ENCODE measurements at regions not wholly inside any gene's neighbourhood (a gene's known extent, or its start where the extent isn't known, plus 50 kb on each side); places are given as distances from the start of the nearest gene placed in this dataset.
"Not testable (repeated sequence)": the region's sequence is repeated elsewhere in the genome, so short reads cannot be mapped to it uniquely, and the experiment has no call there.

DNA sequence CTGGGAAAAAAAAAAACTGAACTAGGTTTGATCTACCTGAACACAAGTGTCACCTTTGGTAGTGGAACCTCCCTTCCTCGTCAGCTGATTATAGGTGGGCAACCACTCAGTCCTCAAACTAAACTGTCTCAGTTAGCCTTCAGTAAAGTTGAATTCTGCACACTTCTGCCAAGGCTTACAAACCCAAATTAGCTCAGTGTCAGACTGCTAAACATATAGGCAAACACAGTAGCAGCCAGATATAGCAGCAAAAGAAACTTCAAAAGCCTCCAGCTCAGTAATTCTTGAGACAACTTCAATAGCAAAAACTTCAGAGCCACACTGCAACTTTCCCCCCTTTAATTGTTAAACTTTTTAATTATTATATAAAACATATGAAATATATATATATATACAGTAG, 956.9 kb downstream of the XPNPEP1 start:
- no peak overlapping the region for H3K4me3 ChIP-seq
- intact Hi-C loops (cut with DNase I; ENCODE audit: low total_unique reads), result no loop called here
- no peaks in the 10 kb centered on the region for H3K36me3 ChIP-seq (ENCODE audit: low read depth, missing control alignments)
- DNase-seq, result no peak
- H3K9me3 ChIP-seq, result no peaks in the 10 kb centered on the region
- H3K4me1 ChIP-seq, result no peaks in the 10 kb centered on the region
- no peak for TF ChIP-seq POLR2A (IDR thresholded peaks at IDR 0.05)
- TF ChIP-seq, protein P1, sequence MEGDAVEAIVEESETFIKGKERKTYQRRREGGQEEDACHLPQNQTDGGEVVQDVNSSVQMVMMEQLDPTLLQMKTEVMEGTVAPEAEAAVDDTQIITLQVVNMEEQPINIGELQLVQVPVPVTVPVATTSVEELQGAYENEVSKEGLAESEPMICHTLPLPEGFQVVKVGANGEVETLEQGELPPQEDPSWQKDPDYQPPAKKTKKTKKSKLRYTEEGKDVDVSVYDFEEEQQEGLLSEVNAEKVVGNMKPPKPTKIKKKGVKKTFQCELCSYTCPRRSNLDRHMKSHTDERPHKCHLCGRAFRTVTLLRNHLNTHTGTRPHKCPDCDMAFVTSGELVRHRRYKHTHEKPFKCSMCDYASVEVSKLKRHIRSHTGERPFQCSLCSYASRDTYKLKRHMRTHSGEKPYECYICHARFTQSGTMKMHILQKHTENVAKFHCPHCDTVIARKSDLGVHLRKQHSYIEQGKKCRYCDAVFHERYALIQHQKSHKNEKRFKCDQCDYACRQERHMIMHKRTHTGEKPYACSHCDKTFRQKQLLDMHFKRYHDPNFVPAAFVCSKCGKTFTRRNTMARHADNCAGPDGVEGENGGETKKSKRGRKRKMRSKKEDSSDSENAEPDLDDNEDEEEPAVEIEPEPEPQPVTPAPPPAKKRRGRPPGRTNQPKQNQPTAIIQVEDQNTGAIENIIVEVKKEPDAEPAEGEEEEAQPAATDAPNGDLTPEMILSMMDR (IDR thresholded peaks at IDR 0.05), result no peak
- H3K27me3 ChIP-seq, result no peaks in the 10 kb centered on the region
- H3K27ac ChIP-seq, result no peak overlapping the region
- 93 to 96% methylated on average over 1 of the region's 1 CpG for WGBS, 2 donors

DNA sequence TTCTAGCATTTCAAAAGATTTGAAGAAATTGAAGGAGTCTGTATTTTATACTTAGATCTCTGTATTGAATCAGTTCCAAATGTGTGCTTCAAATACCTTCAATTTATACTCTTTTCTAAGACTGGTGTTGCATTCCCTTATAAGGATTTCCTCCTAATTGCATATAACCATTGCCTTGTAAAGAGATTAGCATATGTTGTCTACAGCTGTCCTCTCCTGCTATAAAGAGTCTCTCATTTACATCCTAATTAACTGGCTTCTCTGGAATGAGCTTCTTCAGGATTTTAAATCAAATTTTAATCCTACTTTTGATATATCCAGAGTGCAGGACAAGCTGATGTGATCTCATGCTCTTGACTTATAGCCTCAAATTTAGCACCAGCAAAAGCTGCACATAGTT, 957.3 kb downstream of the XPNPEP1 start:
- DNase-seq, result no peak
- Histone ChIP-seq H3K4me1 (no peaks in the 10 kb centered on the region), H3K36me3 (ENCODE audit: low read depth, missing control alignments) (no peaks in the 10 kb centered on the region), H3K27ac (no peak overlapping the region), H3K9me3 (no peaks in the 10 kb centered on the region), H3K4me3 (no peak overlapping the region), H3K27me3 (no peaks in the 10 kb centered on the region)
- intact Hi-C loops (cut with DNase I; ENCODE audit: low total_unique reads), result no loop called here
- TF ChIP-seq, protein P1 (IDR thresholded peaks at IDR 0.05), result no peak
- no peak for TF ChIP-seq POLR2A (IDR thresholded peaks at IDR 0.05)

DNA sequence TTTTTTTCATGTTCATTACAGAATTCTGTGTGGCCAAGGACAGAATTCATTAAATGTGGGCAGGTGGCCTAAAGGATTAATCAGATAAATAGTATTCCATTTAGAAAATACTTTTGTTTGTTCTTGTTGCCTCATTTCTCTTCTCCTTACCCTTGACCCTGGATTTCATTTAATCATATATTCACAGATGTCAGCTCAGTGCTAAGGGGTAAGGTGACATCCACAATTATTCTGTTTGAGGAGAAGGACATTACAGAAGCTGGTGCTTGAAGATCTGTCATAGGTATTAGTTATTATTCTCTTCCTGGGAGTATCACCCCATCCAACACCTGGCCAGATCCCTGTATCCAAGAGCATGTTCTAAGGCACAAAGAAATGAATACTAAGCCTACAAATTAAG, 961.1 kb downstream of the XPNPEP1 start:
- Histone ChIP-seq H3K27ac (no peak overlapping the region), H3K9me3 (no peaks in the 10 kb centered on the region), H3K4me3 (no peak overlapping the region), H3K27me3 (no peaks in the 10 kb centered on the region), H3K36me3 (ENCODE audit: low read depth, missing control alignments) (no peaks in the 10 kb centered on the region), H3K4me1 (no peaks in the 10 kb centered on the region)
- DNase-seq, result no peak
- TF ChIP-seq, protein P1 (IDR thresholded peaks at IDR 0.05), result no peak
- TF ChIP-seq POLR2A (IDR thresholded peaks at IDR 0.05), result no peak
- intact Hi-C loops (cut with DNase I; ENCODE audit: low total_unique reads), result no loop called here

DNA sequence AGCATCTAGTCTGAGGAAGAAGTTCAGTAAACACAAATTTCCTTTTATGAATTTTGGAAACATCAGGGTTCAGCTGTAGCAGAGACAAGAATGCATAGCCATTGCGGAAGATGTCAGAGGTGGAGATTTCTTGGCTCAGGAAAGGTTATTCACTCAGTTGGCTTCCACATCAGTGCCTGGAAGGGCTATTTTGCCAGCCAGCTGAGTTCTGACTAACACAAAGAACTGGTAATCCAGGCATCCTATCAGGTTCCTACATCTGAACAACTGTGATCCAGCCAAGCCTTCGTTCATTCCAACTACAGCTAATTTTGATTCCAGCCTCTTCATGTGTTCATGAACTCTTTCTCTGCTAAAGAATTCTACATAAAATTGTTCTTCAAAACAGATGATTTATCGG, 965.6 kb downstream of the XPNPEP1 start:
- H3K27me3 ChIP-seq, result no peaks in the 10 kb centered on the region

DNA sequence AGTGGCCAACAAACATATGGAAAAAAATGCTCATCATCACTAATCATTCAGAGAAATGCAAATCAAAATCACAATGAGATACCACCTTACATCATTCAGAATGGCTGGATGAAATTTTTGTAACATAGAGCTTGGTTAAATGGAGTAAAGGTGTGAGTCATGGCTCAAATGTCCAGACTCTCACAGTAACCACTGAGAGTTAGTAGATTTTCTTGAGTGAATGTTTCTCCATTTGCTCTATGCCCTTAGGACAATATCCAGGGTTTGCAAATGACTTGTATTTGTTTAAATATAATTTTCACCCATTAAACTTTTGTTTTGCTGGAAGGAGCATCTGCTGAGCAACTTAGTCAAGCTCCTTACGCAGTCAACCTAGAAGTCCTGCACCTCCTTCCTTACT, 967.2 kb downstream of the XPNPEP1 start:
- Histone ChIP-seq H3K4me1 (no peaks in the 10 kb centered on the region), H3K27me3 (no peaks in the 10 kb centered on the region), H3K4me3 (no peak overlapping the region), H3K27ac (no peak overlapping the region), H3K9me3 (no peaks in the 10 kb centered on the region), H3K36me3 (ENCODE audit: low read depth, missing control alignments) (no peaks in the 10 kb centered on the region)
- DNase-seq, result no peak
- 87 to 91% methylated on average over 1 of the region's 1 CpG for whole genome bisulfite sequencing, 2 donors
- TF ChIP-seq, protein P1 (IDR thresholded peaks at IDR 0.05), result no peak
- no peak for TF ChIP-seq POLR2A (IDR thresholded peaks at IDR 0.05)
- intact Hi-C loops (cut with DNase I; ENCODE audit: low total_unique reads), result no loop called here

More for the DNA sequence above, 965.6 kb downstream of the XPNPEP1 start:
- Histone ChIP-seq H3K4me1 (no peaks in the 10 kb centered on the region), H3K9me3 (no peaks in the 10 kb centered on the region), H3K36me3 (ENCODE audit: low read depth, missing control alignments) (no peaks in the 10 kb centered on the region), H3K27ac (peak overlapping the region in 1 of 2 donors; percentile 30), H3K4me3 (no peak overlapping the region)
- WGBS, 2 donors, result 45 to 49% methylated on average over 3 of the region's 3 CpGs
- TF ChIP-seq, protein P1 (IDR thresholded peaks at IDR 0.05), result no peak
- TF ChIP-seq POLR2A (IDR thresholded peaks at IDR 0.05), result no peak
- DNase-seq, result peak; percentile 27
- intact Hi-C loops (cut with DNase I; ENCODE audit: low total_unique reads), result no loop called here

DNA sequence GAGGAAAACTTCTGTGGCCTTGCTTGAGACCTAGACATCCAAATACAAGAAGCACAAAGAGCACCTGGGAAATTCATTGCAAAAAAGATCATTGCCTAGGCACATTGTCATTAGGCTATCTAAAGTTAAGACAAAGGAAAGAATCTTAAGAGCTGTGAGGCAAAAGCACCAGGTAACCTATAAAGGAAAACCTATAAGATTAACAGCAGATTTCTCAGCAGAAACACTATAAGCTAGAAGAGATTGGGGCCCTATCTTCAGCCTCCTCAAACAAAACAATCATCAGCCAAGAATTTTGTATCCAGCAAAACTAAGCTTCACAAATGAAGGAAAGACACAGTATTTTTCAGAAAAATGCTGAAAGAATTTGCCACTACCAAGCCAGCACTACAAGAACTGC, 1003.3 kb downstream of the XPNPEP1 start:
- H3K27ac ChIP-seq; DNase-seq; H3K27me3 ChIP-seq; H3K4me1 ChIP-seq; intact Hi-C loops (cut with DNase I; ENCODE audit: low total_unique reads); H3K4me3 ChIP-seq; H3K36me3 ChIP-seq (ENCODE audit: low read depth, missing control alignments); H3K9me3 ChIP-seq: not testable (repeated sequence)

All from testis (tissue), 2 donors.